Peyer's patch (tissue), 4 donors: ENCODE measurements at regions not wholly inside any gene's neighbourhood (a gene's known extent, or its start where the extent isn't known, plus 50 kb on each side); places are given as distances from the start of the nearest gene placed in this dataset.

Experiments
- POLR2A ChIP-seq, 2 donors: fragments of 450-650 bp; IDR thresholded peaks; one replicate each; pipeline ENCODE4 v1.5.1; 2017; ENCODE audit warnings: antibody characterized with exemption in 2 of 2, mild to moderate bottlenecking in 2 of 2, moderate library complexity in 2 of 2
- TF ChIP-seq, protein P1 (sequence below), 6 experiments: fragments of 450-650 bp in 4 of 6; fragments of 200-600 bp in 2 of 6; sonication (generic) in 1 of 6; IDR thresholded peaks; one replicate each; pipeline ENCODE4 v1.5.1; 2017 to 2019; ENCODE audit warnings: antibody characterized with exemption in 6 of 6, mild to moderate bottlenecking in 3 of 6, moderate library complexity in 1 of 6

DNA sequence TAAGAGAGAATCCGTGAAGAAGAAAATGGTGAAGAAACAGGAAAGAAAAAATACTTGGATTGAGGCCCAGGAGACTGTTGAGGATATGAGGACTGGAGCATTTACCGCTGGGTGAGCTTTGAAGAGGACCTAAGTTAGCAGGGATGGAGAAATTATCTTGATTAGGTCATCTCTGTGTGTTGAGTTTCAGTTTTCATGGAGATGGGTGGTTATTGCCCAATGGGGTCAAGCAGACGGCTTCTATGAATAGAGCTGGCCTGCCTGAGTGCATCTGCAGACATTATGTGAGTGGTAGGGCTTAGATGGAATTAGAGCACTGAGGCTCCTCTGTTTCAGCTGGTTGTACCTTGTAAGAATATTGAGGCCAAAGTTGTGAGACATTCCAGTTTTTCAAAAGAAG is 245.4 kb upstream of the FBXL7 start:
- TF ChIP-seq, protein P1, sequence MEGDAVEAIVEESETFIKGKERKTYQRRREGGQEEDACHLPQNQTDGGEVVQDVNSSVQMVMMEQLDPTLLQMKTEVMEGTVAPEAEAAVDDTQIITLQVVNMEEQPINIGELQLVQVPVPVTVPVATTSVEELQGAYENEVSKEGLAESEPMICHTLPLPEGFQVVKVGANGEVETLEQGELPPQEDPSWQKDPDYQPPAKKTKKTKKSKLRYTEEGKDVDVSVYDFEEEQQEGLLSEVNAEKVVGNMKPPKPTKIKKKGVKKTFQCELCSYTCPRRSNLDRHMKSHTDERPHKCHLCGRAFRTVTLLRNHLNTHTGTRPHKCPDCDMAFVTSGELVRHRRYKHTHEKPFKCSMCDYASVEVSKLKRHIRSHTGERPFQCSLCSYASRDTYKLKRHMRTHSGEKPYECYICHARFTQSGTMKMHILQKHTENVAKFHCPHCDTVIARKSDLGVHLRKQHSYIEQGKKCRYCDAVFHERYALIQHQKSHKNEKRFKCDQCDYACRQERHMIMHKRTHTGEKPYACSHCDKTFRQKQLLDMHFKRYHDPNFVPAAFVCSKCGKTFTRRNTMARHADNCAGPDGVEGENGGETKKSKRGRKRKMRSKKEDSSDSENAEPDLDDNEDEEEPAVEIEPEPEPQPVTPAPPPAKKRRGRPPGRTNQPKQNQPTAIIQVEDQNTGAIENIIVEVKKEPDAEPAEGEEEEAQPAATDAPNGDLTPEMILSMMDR (IDR thresholded peaks at IDR 0.05), result no peak
- TF ChIP-seq POLR2A (IDR thresholded peaks at IDR 0.05), result no peak
